ENCODE measurements at regions not wholly inside any gene's neighbourhood (a gene's known extent, or its start where the extent isn't known, plus 50 kb on each side); places are given as distances from the start of the nearest gene placed in this dataset.

GRCh38 chr2:120576509-120577474, 158.9 kb upstream of the GLI2 start:
- DNase-seq (ENCODE audit: low spot score) (no peak), ATAC-seq (no peak), FAIRE-seq (no peak)
- Histone ChIP-seq H3K79me2 (ENCODE audit: insufficient read depth, low read length) (no peaks in the 10 kb centered on the region), H3K9me3 (ENCODE audit: low read length) (no peaks in the 10 kb centered on the region), H3K27me3 (ENCODE audit: control insufficient read depth in 1 of 2, insufficient read depth in 2 of 2, low read length in 2 of 2) (peaks cover 14 to 98% of the 10 kb centered on the region in 2 experiments; a peak in 4 of 5 replicates), H2AFZ (ENCODE audit: low read length) (no peak overlapping the region), H4K20me1 (ENCODE audit: insufficient read depth, low read length) (no peaks in the 10 kb centered on the region), H3K4me2 (ENCODE audit: low read depth, low read length) (no peak overlapping the region), H3K4me1 (ENCODE audit: insufficient read depth, low read length) (peaks cover 3% of the 10 kb centered on the region), H3K9ac (ENCODE audit: insufficient read depth, low read depth, low read length) (no peak overlapping the region), H3K4me3 (replicated peaks in 1 of 3; ENCODE audit: insufficient read depth in 1 of 3, low read depth in 2 of 3, low read length in 3 of 3) (no peak overlapping the region), H3K36me3 (replicated peaks in 1 of 2; ENCODE audit: control insufficient read depth in 1 of 2, insufficient read depth in 2 of 2, low read length in 2 of 2) (no peaks in the 10 kb centered on the region), H3K27ac (ENCODE audit: extremely low read length, insufficient read depth, low read length) (no peak overlapping the region)
- BruUV-seq (replicated peaks): no TSS peak
- TF ChIP-seq NRL (CRISPR knock-in tag; IDR thresholded peaks at IDR 0.05; ENCODE audit: borderline replicate concordance) (no peak), KDM2A (CRISPR knock-in tag; IDR thresholded peaks at IDR 0.05; ENCODE audit: borderline replicate concordance, low read depth) (no peak), NFE2L2 (IDR thresholded peaks at IDR 0.05; ENCODE audit: low read length) (no peak)
- intact Hi-C loops (cut with micrococcal nuclease; ENCODE audit: unreplicated experiment) (no loop called here), in situ Hi-C loops (cut with HindIII; ENCODE audit: extremely low pct_ligation_motif_present, low pct_unique_long_range_greater_than_20kb) (no loop called here)
- 50% methylated on average over 32 of the region's 51 CpGs for WGBS (ENCODE audit: low lambda C conversion rate)
- POLR2A ChIA-PET: no interaction called here
- CTCF ChIA-PET (ENCODE audit: low intra/inter-chr PET ratio, low total read pairs): no interaction called here

GRCh38 chr2:120577721-120578295, 157.9 kb upstream of the GLI2 start:
- DNase-seq (ENCODE audit: low spot score) (no peak), ATAC-seq (no peak), FAIRE-seq (no peak)
- Histone ChIP-seq H3K4me2 (ENCODE audit: low read depth, low read length) (no peak overlapping the region), H3K79me2 (ENCODE audit: insufficient read depth, low read length) (no peaks in the 10 kb centered on the region), H3K4me1 (ENCODE audit: insufficient read depth, low read length) (no peaks in the 10 kb centered on the region), H3K27ac (ENCODE audit: extremely low read length, insufficient read depth, low read length) (no peak overlapping the region), H3K4me3 (replicated peaks in 1 of 3; ENCODE audit: insufficient read depth in 1 of 3, low read depth in 2 of 3, low read length in 3 of 3) (no peak overlapping the region), H3K9ac (ENCODE audit: insufficient read depth, low read depth, low read length) (no peak overlapping the region), H2AFZ (ENCODE audit: low read length) (no peak overlapping the region), H3K36me3 (replicated peaks in 1 of 2; ENCODE audit: control insufficient read depth in 1 of 2, insufficient read depth in 2 of 2, low read length in 2 of 2) (no peaks in the 10 kb centered on the region), H3K27me3 (ENCODE audit: control insufficient read depth in 1 of 2, insufficient read depth in 2 of 2, low read length in 2 of 2) (peaks cover 12 to 95% of the 10 kb centered on the region in 2 experiments; a peak in 4 of 5 replicates), H4K20me1 (ENCODE audit: insufficient read depth, low read length) (no peaks in the 10 kb centered on the region), H3K9me3 (ENCODE audit: low read length) (no peaks in the 10 kb centered on the region)
- ChIA-PET POLR2A (no interaction called here), CTCF (ENCODE audit: low intra/inter-chr PET ratio, low total read pairs) (no interaction called here)
- in situ Hi-C loops (cut with HindIII; ENCODE audit: extremely low pct_ligation_motif_present, low pct_unique_long_range_greater_than_20kb): no loop called here
- WGBS (ENCODE audit: low lambda C conversion rate): 41% methylated on average over 12 of the region's 12 CpGs
- no TSS peak for BruUV-seq (replicated peaks)
- intact Hi-C loops (cut with micrococcal nuclease; ENCODE audit: unreplicated experiment): no loop called here
- TF ChIP-seq MAX (IDR thresholded peaks at IDR 0.05) (no peak), SMYD3 (CRISPR knock-in tag; IDR thresholded peaks at IDR 0.05) (no peak), SUZ12 (IDR thresholded peaks at IDR 0.05; ENCODE audit: low read depth, low read length) (no peak), ZMYM2 (CRISPR knock-in tag; IDR thresholded peaks at IDR 0.05) (no peak), ZBTB26 (CRISPR knock-in tag; IDR thresholded peaks at IDR 0.05; ENCODE audit: borderline replicate concordance) (no peak), KMT2A (CRISPR knock-in tag; IDR thresholded peaks at IDR 0.05) (no peak), ZBTB46 (CRISPR knock-in tag; IDR thresholded peaks at IDR 0.05; ENCODE audit: borderline replicate concordance) (no peak), ZNF619 (CRISPR knock-in tag; IDR thresholded peaks at IDR 0.05) (no peak), MAFK (conservative IDR thresholded peaks at IDR 0.05 in 1 of 2, IDR thresholded peaks at IDR 0.05 in 1 of 2; ENCODE audit: low read length in 2 of 2) (no peak), RAD51 (IDR thresholded peaks at IDR 0.05; ENCODE audit: borderline replicate concordance) (no peak)
